WTC11 (cell line): ENCODE measurements at regions not wholly inside any gene's neighbourhood (a gene's known extent, or its start where the extent isn't known, plus 50 kb on each side); places are given as distances from the start of the nearest gene placed in this dataset.

Source experiments
- ATAC-seq: fragments of 200-7000 bp; cut with Tn5 transposase; 2 replicates; pipeline ENCODE4 v1.10.0; 2021; ENCODE audit warnings: mild to moderate bottlenecking, moderate library complexity
- CTCF ChIA-PET: fragments of 300-600 bp; sonication (Branson Sonifier 250); formaldehyde crosslinking; loops from one replicate; lab custom pipeline; 2021; ENCODE audit warnings: antibody characterized with exemption; lab: Charles Lee
- POLR2A ChIA-PET: fragments of 350-600 bp; sonication (Branson Sonifier 250); formaldehyde crosslinking; loops from one replicate; lab custom pipeline; 2021; ENCODE audit warnings: antibody characterized with exemption; lab: Charles Lee
- DNase-seq: peaks from one replicate; pipeline ENCODE4 v3.0.0; 2021; ENCODE audit warnings: low spot score
- H3K27ac Mint-ChIP-seq: 2 replicates; pipeline ENCODE4 v1.8.0; 2021; ENCODE audit warnings: mixed read lengths
- H3K27me3 Mint-ChIP-seq: 2 replicates; pipeline ENCODE4 v1.8.0; 2021; ENCODE audit warnings: low read depth, mild to moderate bottlenecking, moderate library complexity, mixed read lengths
- H3K36me3 Mint-ChIP-seq: 2 replicates; pipeline ENCODE4 v1.8.0; 2021; ENCODE audit warnings: mixed read lengths
- H3K4me1 Mint-ChIP-seq: 2 replicates; pipeline ENCODE4 v1.8.0; 2022; ENCODE audit warnings: mixed read lengths
- H3K4me3 Mint-ChIP-seq: 2 replicates; pipeline ENCODE4 v1.8.0; 2021; ENCODE audit warnings: mild to moderate bottlenecking, moderate library complexity, mixed read lengths
- H3K9me3 Mint-ChIP-seq: 2 replicates; pipeline ENCODE4 v1.8.0; 2021; ENCODE audit warnings: mixed read lengths
- ATF1 ChIP-seq: sonication (generic); formaldehyde crosslinking; IDR thresholded peaks from 2 replicates; pipeline ENCODE4 v1.8.1; 2023; ENCODE audit warnings: mild to moderate bottlenecking, moderate library complexity, missing genetic modification reagents
- HMGA2 ChIP-seq: fragments of 250-450 bp; sonication (Bioruptor Pico); IDR thresholded peaks from 2 replicates; pipeline ENCODE4 v1.4.0; 2021; ENCODE audit warnings: mild to moderate bottlenecking, moderate library complexity
- MXD4 ChIP-seq: fragments of 250-450 bp; sonication (Bioruptor Pico); IDR thresholded peaks from 2 replicates; pipeline ENCODE4 v1.8.0; 2021; ENCODE audit warnings: mild to moderate bottlenecking, moderate library complexity, borderline replicate concordance
- NFATC4 ChIP-seq: fragments of 250-450 bp; sonication (Bioruptor Pico); IDR thresholded peaks from 2 replicates; pipeline ENCODE4 v1.9.0; 2021; ENCODE audit warnings: mild to moderate bottlenecking
- NFE2L1 ChIP-seq: sonication (generic); formaldehyde crosslinking; IDR thresholded peaks from 2 replicates; pipeline ENCODE4 v1.8.1; 2023; ENCODE audit warnings: missing genetic modification reagents
- NR2C2 ChIP-seq: sonication (generic); formaldehyde crosslinking; IDR thresholded peaks from 2 replicates; pipeline ENCODE4 v1.8.0; 2022; ENCODE audit warnings: mild to moderate bottlenecking, missing genetic modification reagents
- PRRX2 ChIP-seq: fragments of 250-450 bp; sonication (Bioruptor Pico); IDR thresholded peaks from 2 replicates; pipeline ENCODE4 v1.8.0; 2021; ENCODE audit warnings: mild to moderate bottlenecking
- RORB ChIP-seq: fragments of 250-450 bp; sonication (Bioruptor Pico); IDR thresholded peaks from 2 replicates; pipeline ENCODE4 v1.9.0; 2021; ENCODE audit warnings: mild to moderate bottlenecking
- SMAD3 ChIP-seq: sonication (generic); formaldehyde crosslinking; IDR thresholded peaks from 2 replicates; pipeline ENCODE4 v1.8.0; 2022; ENCODE audit warnings: missing genetic modification reagents, mild to moderate bottlenecking, borderline replicate concordance
- TCF7 ChIP-seq: sonication (generic); formaldehyde crosslinking; IDR thresholded peaks from 2 replicates; pipeline ENCODE4 v1.8.0; 2022; ENCODE audit warnings: mild to moderate bottlenecking, low read depth, missing genetic modification reagents, moderate library complexity
- TF ChIP-seq, protein P1 (sequence below): sonication (generic); formaldehyde crosslinking; IDR thresholded peaks from 2 replicates; pipeline ENCODE4 v1.8.0; 2023; ENCODE audit warnings: missing genetic modification reagents, mild to moderate bottlenecking, borderline replicate concordance
- TF ChIP-seq, protein P2 (sequence below): sonication (generic); formaldehyde crosslinking; IDR thresholded peaks from 2 replicates; pipeline ENCODE4 v1.8.1; 2022; ENCODE audit warnings: mild to moderate bottlenecking, moderate library complexity, missing genetic modification reagents
- TF ChIP-seq, protein P3 (sequence below): sonication (generic); formaldehyde crosslinking; IDR thresholded peaks from 2 replicates; pipeline ENCODE4 v1.8.1; 2023; ENCODE audit warnings: mild to moderate bottlenecking, missing genetic modification reagents
- TF ChIP-seq, protein P4 (sequence below): fragments of 250-450 bp; sonication (Bioruptor Pico); IDR thresholded peaks from 2 replicates; pipeline ENCODE4 v1.9.0; 2021; ENCODE audit warnings: mild to moderate bottlenecking
- TF ChIP-seq, protein P5 (sequence below): fragments of 200-600 bp; IDR thresholded peaks from 2 replicates; pipeline ENCODE4 v1.8.0; 2022; ENCODE audit warnings: antibody characterized with exemption
- TF ChIP-seq, protein P6 (sequence below): fragments of 250-450 bp; sonication (Bioruptor Pico); IDR thresholded peaks from 2 replicates; pipeline ENCODE4 v1.8.0; 2021; ENCODE audit warnings: mild to moderate bottlenecking
- TF ChIP-seq, protein P7 (sequence below): sonication (generic); formaldehyde crosslinking; IDR thresholded peaks from 2 replicates; pipeline ENCODE4 v1.8.1; 2023; ENCODE audit warnings: mild to moderate bottlenecking, missing genetic modification reagents

DNA sequence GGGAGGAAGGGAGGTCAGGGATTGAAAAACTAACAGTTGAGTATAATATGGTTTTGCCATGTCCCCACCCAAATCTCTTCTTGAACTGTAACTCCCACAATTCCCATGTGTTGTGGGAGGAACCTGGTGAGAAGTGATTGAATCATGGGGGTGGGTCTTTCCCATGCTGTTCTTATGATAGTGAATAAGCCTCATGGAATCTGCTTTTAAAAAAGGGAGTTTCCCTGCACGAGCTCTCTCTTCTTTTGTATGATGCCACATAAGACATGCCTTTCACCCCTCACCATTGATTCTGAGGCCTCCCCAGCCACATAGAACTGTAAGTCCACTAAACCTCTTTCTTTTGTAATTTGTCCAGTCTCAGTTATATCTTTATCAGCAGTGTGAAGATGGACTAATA, 833.4 kb upstream of the MAP3K7 start:
- no peaks in the 10 kb centered on the region; the same call in 1 of the 2 replicates for H3K27me3 Mint-ChIP-seq
- CTCF ChIA-PET, result no interaction called here
- TF ChIP-seq, protein P1, sequence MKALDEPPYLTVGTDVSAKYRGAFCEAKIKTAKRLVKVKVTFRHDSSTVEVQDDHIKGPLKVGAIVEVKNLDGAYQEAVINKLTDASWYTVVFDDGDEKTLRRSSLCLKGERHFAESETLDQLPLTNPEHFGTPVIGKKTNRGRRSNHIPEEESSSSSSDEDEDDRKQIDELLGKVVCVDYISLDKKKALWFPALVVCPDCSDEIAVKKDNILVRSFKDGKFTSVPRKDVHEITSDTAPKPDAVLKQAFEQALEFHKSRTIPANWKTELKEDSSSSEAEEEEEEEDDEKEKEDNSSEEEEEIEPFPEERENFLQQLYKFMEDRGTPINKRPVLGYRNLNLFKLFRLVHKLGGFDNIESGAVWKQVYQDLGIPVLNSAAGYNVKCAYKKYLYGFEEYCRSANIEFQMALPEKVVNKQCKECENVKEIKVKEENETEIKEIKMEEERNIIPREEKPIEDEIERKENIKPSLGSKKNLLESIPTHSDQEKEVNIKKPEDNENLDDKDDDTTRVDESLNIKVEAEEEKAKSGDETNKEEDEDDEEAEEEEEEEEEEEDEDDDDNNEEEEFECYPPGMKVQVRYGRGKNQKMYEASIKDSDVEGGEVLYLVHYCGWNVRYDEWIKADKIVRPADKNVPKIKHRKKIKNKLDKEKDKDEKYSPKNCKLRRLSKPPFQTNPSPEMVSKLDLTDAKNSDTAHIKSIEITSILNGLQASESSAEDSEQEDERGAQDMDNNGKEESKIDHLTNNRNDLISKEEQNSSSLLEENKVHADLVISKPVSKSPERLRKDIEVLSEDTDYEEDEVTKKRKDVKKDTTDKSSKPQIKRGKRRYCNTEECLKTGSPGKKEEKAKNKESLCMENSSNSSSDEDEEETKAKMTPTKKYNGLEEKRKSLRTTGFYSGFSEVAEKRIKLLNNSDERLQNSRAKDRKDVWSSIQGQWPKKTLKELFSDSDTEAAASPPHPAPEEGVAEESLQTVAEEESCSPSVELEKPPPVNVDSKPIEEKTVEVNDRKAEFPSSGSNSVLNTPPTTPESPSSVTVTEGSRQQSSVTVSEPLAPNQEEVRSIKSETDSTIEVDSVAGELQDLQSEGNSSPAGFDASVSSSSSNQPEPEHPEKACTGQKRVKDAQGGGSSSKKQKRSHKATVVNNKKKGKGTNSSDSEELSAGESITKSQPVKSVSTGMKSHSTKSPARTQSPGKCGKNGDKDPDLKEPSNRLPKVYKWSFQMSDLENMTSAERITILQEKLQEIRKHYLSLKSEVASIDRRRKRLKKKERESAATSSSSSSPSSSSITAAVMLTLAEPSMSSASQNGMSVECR (CRISPR knock-in tag), result no peak
- no peak for TF ChIP-seq NFE2L1 (CRISPR knock-in tag)
- TF ChIP-seq NFATC4 (CRISPR knock-in tag), result no peak
- TF ChIP-seq NR2C2 (CRISPR knock-in tag), result no peak
- no peak for TF ChIP-seq MXD4 (CRISPR knock-in tag)
- TF ChIP-seq, protein P2, sequence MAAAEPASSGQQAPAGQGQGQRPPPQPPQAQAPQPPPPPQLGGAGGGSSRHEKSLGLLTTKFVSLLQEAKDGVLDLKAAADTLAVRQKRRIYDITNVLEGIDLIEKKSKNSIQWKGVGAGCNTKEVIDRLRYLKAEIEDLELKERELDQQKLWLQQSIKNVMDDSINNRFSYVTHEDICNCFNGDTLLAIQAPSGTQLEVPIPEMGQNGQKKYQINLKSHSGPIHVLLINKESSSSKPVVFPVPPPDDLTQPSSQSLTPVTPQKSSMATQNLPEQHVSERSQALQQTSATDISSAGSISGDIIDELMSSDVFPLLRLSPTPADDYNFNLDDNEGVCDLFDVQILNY (CRISPR knock-in tag), result no peak
- TF ChIP-seq, protein P3, sequence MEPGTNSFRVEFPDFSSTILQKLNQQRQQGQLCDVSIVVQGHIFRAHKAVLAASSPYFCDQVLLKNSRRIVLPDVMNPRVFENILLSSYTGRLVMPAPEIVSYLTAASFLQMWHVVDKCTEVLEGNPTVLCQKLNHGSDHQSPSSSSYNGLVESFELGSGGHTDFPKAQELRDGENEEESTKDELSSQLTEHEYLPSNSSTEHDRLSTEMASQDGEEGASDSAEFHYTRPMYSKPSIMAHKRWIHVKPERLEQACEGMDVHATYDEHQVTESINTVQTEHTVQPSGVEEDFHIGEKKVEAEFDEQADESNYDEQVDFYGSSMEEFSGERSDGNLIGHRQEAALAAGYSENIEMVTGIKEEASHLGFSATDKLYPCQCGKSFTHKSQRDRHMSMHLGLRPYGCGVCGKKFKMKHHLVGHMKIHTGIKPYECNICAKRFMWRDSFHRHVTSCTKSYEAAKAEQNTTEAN (CRISPR knock-in tag), result no peak
- TF ChIP-seq TCF7 (CRISPR knock-in tag), result no peak
- TF ChIP-seq ATF1 (CRISPR knock-in tag), result no peak
- TF ChIP-seq, protein P4, sequence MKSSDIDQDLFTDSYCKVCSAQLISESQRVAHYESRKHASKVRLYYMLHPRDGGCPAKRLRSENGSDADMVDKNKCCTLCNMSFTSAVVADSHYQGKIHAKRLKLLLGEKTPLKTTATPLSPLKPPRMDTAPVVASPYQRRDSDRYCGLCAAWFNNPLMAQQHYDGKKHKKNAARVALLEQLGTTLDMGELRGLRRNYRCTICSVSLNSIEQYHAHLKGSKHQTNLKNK, result no peak
- no peak for TF ChIP-seq HMGA2 (CRISPR knock-in tag)
- TF ChIP-seq, protein P5, sequence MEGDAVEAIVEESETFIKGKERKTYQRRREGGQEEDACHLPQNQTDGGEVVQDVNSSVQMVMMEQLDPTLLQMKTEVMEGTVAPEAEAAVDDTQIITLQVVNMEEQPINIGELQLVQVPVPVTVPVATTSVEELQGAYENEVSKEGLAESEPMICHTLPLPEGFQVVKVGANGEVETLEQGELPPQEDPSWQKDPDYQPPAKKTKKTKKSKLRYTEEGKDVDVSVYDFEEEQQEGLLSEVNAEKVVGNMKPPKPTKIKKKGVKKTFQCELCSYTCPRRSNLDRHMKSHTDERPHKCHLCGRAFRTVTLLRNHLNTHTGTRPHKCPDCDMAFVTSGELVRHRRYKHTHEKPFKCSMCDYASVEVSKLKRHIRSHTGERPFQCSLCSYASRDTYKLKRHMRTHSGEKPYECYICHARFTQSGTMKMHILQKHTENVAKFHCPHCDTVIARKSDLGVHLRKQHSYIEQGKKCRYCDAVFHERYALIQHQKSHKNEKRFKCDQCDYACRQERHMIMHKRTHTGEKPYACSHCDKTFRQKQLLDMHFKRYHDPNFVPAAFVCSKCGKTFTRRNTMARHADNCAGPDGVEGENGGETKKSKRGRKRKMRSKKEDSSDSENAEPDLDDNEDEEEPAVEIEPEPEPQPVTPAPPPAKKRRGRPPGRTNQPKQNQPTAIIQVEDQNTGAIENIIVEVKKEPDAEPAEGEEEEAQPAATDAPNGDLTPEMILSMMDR, result no peak
- TF ChIP-seq SMAD3 (CRISPR knock-in tag), result no peak
- no peak for TF ChIP-seq RORB
- no peak for TF ChIP-seq PRRX2 (CRISPR knock-in tag)
- TF ChIP-seq, protein P6, sequence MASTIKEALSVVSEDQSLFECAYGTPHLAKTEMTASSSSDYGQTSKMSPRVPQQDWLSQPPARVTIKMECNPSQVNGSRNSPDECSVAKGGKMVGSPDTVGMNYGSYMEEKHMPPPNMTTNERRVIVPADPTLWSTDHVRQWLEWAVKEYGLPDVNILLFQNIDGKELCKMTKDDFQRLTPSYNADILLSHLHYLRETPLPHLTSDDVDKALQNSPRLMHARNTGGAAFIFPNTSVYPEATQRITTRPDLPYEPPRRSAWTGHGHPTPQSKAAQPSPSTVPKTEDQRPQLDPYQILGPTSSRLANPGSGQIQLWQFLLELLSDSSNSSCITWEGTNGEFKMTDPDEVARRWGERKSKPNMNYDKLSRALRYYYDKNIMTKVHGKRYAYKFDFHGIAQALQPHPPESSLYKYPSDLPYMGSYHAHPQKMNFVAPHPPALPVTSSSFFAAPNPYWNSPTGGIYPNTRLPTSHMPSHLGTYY (CRISPR knock-in tag), result no peak
- TF ChIP-seq, protein P7, sequence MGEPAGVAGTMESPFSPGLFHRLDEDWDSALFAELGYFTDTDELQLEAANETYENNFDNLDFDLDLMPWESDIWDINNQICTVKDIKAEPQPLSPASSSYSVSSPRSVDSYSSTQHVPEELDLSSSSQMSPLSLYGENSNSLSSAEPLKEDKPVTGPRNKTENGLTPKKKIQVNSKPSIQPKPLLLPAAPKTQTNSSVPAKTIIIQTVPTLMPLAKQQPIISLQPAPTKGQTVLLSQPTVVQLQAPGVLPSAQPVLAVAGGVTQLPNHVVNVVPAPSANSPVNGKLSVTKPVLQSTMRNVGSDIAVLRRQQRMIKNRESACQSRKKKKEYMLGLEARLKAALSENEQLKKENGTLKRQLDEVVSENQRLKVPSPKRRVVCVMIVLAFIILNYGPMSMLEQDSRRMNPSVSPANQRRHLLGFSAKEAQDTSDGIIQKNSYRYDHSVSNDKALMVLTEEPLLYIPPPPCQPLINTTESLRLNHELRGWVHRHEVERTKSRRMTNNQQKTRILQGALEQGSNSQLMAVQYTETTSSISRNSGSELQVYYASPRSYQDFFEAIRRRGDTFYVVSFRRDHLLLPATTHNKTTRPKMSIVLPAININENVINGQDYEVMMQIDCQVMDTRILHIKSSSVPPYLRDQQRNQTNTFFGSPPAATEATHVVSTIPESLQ, result no peak
- TF ChIP-seq, all 79 proteins: peak for 0
- no peak overlapping the region for H3K27ac Mint-ChIP-seq
- ATAC-seq (no peak), DNase-seq (no peak)
- POLR2A ChIA-PET, result no interaction called here
- peaks cover 45% of the 10 kb centered on the region for H3K9me3 Mint-ChIP-seq
- peaks cover 15% of the 10 kb centered on the region for H3K36me3 Mint-ChIP-seq
- no peak overlapping the region for H3K4me3 Mint-ChIP-seq
- peaks cover 7% of the 10 kb centered on the region for H3K4me1 Mint-ChIP-seq
